OCI-LY7 (cell line): ENCODE measurements at regions not wholly inside any gene's neighbourhood (a gene's known extent, or its start where the extent isn't known, plus 50 kb on each side); places are given as distances from the start of the nearest gene placed in this dataset.

Source experiments
- CTCF ChIP-seq: fragments of 200-600 bp; sonication (generic); conservative IDR thresholded peaks from 2 replicates; pipeline ENCODE4 v1.5.1; 2014; ENCODE audit warnings: mild to moderate bottlenecking, antibody characterized with exemption, low read length, moderate library complexity, mixed read lengths
- EZH2phosphoT487 ChIP-seq: fragments of 200-600 bp; sonication (generic); IDR thresholded peaks from 2 replicates; pipeline ENCODE4 v1.6.1; 2018; ENCODE audit warnings: low read depth, borderline replicate concordance, mild to moderate bottlenecking, mixed run types, antibody characterized with exemption, low read length, moderate library complexity, mixed read lengths

- no peak for TF ChIP-seq CTCF
- no peak for TF ChIP-seq EZH2phosphoT487
These were observed 126.4 kb upstream of the KIF2B start for GRCh38 chr17:53696286-53696685.
